ENCODE measurements at regions not wholly inside any gene's neighbourhood (a gene's known extent, or its start where the extent isn't known, plus 50 kb on each side); places are given as distances from the start of the nearest gene placed in this dataset.

- Histone ChIP-seq H3K4me3 (replicated peaks in 1 of 3; ENCODE audit: insufficient read depth in 1 of 3, low read depth in 1 of 3, low read length in 3 of 3) (no peak overlapping the region), H3K79me2 (ENCODE audit: control insufficient read depth, insufficient read depth, low read length) (no peaks in the 10 kb centered on the region), H3K4me1 (ENCODE audit: control insufficient read depth, extremely low read depth, insufficient read depth, low read length) (no peaks in the 10 kb centered on the region), H3K36me3 (ENCODE audit: control insufficient read depth in 2 of 2, extremely low read depth in 1 of 2, insufficient read depth in 2 of 2, low read length in 2 of 2) (no peaks in the 10 kb centered on the region), H3K9ac (replicated peaks; ENCODE audit: extremely low read depth, insufficient read depth, low read length) (no peak overlapping the region), H3K4me2 (ENCODE audit: insufficient read depth, low read length) (no peak overlapping the region), H4K20me1 (replicated peaks; ENCODE audit: control insufficient read depth, extremely low read depth, insufficient read depth, low read length) (no peaks in the 10 kb centered on the region), H2AFZ (ENCODE audit: low read depth, low read length) (no peak overlapping the region), H3K9me3 (replicated peaks; ENCODE audit: control insufficient read depth, insufficient read depth, low read length) (no peaks in the 10 kb centered on the region), H3K9me1 (replicated peaks; ENCODE audit: control insufficient read depth, extremely low read depth, insufficient read depth, low read length) (no peaks in the 10 kb centered on the region), H3K27ac (ENCODE audit: insufficient read depth, low read depth, low read length) (no peak overlapping the region), H3K27me3 (ENCODE audit: control insufficient read depth in 2 of 2, insufficient read depth in 2 of 2, low read length in 2 of 2) (no peaks in the 10 kb centered on the region)
- intact Hi-C loops (cut with micrococcal nuclease) = no loop called here
- ChIA-PET POLR2A (interaction anchor here (0.6 kb wide), 1 partner anchor 34 kb away, joined by 5 read pairs; no protein-coding TSS in a partner anchor), CTCF (interaction anchor here (0.8 to 1.5 kb wide), 3 partner anchors 11 to 727 kb away, joined by 3 to 4 read pairs (median 3); no protein-coding TSS in a partner anchor)
- TF ChIP-seq JUN (IDR thresholded peaks at IDR 0.05; ENCODE audit: borderline replicate concordance, insufficient read depth, insufficient read length, low read depth) (no peak), EZH2 (IDR thresholded peaks at IDR 0.05; ENCODE audit: borderline replicate concordance, low read depth, low read length, severe bottlenecking) (no peak), MAX (IDR thresholded peaks at IDR 0.05; ENCODE audit: insufficient read depth, insufficient read length) (no peak), POLR2AphosphoS5 (IDR thresholded peaks at IDR 0.05; ENCODE audit: insufficient read depth, low read depth, low read length) (no peak), MYC (IDR thresholded peaks at IDR 0.05; ENCODE audit: low read depth, low read length) (no peak), CTCF (IDR thresholded peaks at IDR 0.05; ENCODE audit: extremely low read depth in 1 of 2, insufficient read depth in 1 of 2, low read depth in 1 of 2, low read length in 2 of 2) (no peak), POLR2A (IDR thresholded peaks at IDR 0.05; ENCODE audit: low read depth, low read length) (no peak), FOS (IDR thresholded peaks at IDR 0.05; ENCODE audit: borderline replicate concordance, insufficient read depth, low read length) (no peak), GATA2 (IDR thresholded peaks at IDR 0.05; ENCODE audit: insufficient read depth, insufficient read length, low read depth, low read length) (no peak)
- dilution Hi-C loops (cut with MboI; ENCODE audit: extremely low pct_ligation_motif_present, low sequenced_read_pairs) = no loop called here
- DNase-seq (ENCODE audit: low read depth, low spot score) (no peak), FAIRE-seq (no peak)
- no TSS peak for BruUV-seq (replicated peaks)
These were observed 465.1 kb upstream of the RASGRP1 start for GRCh38 chr15:39029741-39030140.

Data from endothelial cell of umbilical vein (primary cell).